ENCODE measurements at regions not wholly inside any gene's neighbourhood (a gene's known extent, or its start where the extent isn't known, plus 50 kb on each side); places are given as distances from the start of the nearest gene placed in this dataset.
A peak's percentile ranks its signal among the peaks of the same experiment; 100 is the strongest.
"Not testable (repeated sequence)": the region's sequence is repeated elsewhere in the genome, so short reads cannot be mapped to it uniquely, and the experiment has no call there.

DNA sequence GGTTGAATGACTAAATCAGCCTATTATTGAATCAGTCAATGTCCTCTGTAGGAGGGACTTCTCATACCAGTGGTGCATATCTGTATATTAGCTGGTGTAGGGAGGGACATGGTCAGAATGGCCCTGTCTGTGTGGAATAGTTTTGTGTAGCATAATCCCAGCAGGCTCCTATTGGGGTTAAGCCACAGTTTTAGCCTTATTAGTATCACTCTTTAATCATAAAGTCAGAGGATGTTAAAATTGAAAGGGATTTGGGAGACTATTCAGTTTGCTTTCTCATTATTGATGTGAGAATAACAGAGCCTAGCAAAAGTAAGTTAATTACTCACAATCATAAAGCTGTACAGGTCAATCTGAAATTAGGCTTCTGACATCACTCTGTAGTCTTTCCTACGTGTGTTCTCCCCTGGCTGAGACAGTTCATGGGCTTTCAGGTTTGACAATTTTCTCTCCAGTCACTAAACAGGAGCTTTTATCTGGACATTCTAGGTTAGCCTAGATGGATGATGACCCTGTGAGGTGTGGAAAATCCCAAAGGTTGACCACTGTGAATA is 99.2 kb upstream of the ERV3-1 start:
- H3K4me3 Mint-ChIP-seq; H3K27me3 Mint-ChIP-seq; H3K36me3 Mint-ChIP-seq (ENCODE audit: low read depth); H3K4me1 Mint-ChIP-seq; intact Hi-C loops (cut with micrococcal nuclease); DNase-seq; H3K9me3 Mint-ChIP-seq; H3K27ac Mint-ChIP-seq: not testable (repeated sequence)

DNA sequence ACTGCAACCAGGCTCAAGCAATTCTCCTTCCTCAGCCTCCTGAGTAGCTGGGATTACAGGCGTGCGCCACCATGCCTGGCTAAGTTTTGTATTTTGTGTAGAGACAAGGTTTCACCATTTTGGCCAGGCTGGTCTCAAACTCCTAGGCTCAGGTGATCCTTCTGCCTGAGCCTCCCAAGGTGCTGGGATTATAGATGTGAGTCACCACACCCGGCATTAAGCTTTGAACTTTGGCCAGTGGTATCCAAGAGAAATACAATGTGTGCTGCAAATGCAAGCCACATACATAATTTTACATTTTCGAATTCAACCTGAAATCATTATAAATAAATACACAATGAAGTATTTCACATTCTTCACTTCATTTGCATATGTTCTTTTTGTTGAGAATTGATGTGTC is 94.0 kb upstream of the ERV3-1 start:
- H3K27ac Mint-ChIP-seq; H3K4me3 Mint-ChIP-seq; H3K4me1 Mint-ChIP-seq; H3K9me3 Mint-ChIP-seq; H3K27me3 Mint-ChIP-seq; intact Hi-C loops (cut with micrococcal nuclease); DNase-seq; H3K36me3 Mint-ChIP-seq (ENCODE audit: low read depth): not testable (repeated sequence)

DNA sequence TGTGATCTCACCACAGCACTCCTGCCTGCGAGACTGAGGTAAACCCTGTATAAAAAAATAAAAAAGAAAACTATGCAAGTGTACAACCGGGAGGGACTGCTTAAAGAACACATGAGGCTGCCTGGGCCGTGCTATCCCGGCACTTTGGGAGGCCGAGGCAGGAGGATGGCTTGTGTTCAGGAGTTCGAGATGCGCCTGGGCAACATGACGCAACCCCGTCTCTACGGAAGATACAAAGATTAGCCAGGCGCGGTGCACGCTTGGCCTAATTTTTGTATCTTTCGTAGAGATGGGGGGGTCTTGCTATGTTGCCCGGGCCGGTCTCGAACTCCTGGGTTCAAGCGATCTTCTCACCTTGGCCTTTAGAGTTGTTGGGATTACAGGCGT is 75.2 kb upstream of the ERV3-1 start:
- H3K36me3 Mint-ChIP-seq (ENCODE audit: low read depth); H3K27me3 Mint-ChIP-seq; H3K4me1 Mint-ChIP-seq; DNase-seq; H3K9me3 Mint-ChIP-seq: not testable (repeated sequence)
- intact Hi-C loops (cut with micrococcal nuclease): loop anchor here (2.0 to 5.0 kb wide), 2 partner anchors 43 to 74 kb away; partner anchors contain the start of gene ERV3-1
- peak overlapping the region; percentile 84 for H3K27ac Mint-ChIP-seq
- peak overlapping the region; percentile 87 for H3K4me3 Mint-ChIP-seq

DNA sequence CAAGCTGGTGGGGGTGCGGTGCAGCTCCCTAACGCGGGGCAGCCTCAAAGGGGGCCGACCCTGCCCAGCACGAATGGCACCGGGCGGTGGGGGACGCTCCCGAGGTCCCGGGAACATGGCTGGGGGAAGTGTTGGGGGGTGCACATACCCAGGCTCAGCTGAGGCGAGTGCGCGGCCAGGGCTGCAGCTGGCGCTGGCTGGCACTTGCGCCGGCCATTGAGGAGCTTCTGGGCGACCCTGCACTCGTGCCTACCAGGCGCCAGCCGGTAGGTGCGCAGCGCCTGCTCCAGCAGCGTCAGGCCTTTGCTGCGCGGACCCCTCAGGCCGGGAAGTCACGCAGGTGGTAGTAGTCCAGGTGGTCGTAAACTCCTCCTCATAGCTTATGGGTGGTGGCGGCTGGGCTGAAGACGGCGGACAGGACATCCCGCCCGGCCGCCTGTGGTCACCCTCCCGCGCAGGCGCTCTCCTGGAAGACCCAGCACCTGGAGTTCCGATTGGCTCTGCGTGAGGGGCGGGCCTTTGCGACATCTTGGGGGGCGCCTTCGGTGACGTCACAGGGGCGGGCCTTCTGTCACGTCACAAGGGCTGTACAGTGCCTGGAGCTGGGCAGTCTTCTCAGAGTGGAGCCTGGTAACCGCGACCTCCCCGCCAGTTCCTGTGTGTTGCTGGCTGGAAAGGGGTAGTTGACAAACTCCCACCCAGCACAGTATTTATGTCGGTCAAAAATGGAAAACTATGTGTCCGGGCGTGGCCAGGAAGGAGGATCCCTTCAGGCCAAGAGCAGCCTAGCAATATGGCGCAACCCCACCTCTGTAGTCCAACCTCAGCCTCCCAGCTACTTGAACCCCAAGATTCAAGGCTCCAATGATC is 74.5 kb upstream of the ERV3-1 start:
- peak; percentile 96 for DNase-seq
- not testable (repeated sequence) for H3K27me3 Mint-ChIP-seq; H3K9me3 Mint-ChIP-seq; H3K4me1 Mint-ChIP-seq; H3K36me3 Mint-ChIP-seq (ENCODE audit: low read depth)
- H3K27ac Mint-ChIP-seq: peak overlapping the region; percentile 84
- peak overlapping the region; percentile 87 for H3K4me3 Mint-ChIP-seq
- intact Hi-C loops (cut with micrococcal nuclease): loop anchor here (2.0 to 5.0 kb wide), 2 partner anchors 42 to 74 kb away; partner anchors contain the start of gene ERV3-1

DNA sequence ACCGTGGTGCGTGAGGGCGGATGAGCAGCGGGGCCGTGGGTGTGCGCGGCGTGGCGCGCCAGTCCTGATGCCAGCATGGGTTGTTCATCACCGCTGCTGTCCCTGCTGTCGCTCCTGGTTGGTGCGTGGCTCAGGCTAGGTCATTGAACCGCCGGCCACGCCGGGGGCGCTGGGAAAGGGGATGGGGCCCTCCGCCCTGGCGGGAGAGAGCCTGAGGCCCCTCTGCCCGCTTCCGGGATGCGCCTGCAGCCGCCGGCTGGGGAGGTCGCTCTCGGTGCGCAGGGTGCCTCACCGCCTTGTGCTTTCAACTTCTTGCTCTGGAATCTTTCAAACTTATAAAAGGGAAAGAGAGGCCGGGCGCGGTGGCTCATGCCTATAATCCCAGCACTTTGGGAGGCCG is 68.5 kb upstream of the ERV3-1 start:
- H3K4me3 Mint-ChIP-seq; intact Hi-C loops (cut with micrococcal nuclease); H3K27ac Mint-ChIP-seq; H3K9me3 Mint-ChIP-seq; DNase-seq; H3K4me1 Mint-ChIP-seq; H3K27me3 Mint-ChIP-seq: not testable (repeated sequence)
- peaks cover 22% of the 10 kb centered on the region for H3K36me3 Mint-ChIP-seq (ENCODE audit: low read depth)

DNA sequence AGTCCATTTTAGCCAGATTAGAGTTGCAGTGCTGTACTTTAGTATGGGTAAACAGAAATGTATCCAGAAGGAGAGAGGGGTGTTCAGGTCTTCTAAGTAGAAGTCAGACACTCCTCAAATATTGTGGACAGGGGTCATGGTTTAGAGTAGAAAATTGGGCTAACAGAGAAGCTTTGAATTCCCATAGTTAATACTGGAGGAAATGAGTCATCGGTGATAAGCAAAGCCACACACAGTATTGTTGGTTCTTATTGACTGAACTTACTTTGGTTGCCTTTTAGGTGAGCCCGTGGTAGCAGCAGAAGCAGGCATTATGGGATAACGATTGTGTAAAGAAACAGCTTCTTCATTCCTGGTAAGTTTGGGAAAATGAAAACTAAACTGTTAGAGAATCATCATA is 66.7 kb upstream of the ERV3-1 start:
- H3K27ac Mint-ChIP-seq; H3K4me1 Mint-ChIP-seq; DNase-seq; H3K4me3 Mint-ChIP-seq; H3K9me3 Mint-ChIP-seq; intact Hi-C loops (cut with micrococcal nuclease); H3K27me3 Mint-ChIP-seq: not testable (repeated sequence)
- peaks cover 33% of the 10 kb centered on the region for H3K36me3 Mint-ChIP-seq (ENCODE audit: low read depth)

DNA sequence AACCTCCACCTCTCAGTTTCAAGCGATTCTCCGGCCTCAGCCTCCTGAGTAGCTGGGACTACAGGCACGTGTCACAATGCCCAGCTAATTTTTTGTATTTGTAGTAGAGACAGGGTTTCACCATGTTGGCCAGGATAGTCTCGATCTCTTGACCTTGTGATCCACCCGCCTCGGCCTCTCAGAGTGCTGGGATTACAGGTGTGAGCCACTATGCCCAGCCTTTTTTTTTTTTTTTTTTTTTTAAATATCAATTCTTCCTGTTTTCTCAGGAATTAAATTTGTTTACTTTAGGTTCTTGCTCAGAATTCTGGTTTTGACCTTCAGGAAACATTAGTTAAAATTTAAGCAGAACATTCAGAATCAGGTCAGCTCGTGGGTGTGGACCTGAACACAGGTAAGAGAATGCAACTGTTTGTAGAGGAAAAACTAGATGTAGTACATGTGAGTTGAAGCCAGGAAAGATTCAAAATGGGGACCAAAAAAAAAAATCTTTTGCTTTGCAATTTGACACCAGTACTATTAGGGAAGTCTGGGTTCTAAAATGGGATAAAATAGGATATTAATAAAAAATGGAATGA is 65.5 kb upstream of the ERV3-1 start:
- intact Hi-C loops (cut with micrococcal nuclease); H3K27ac Mint-ChIP-seq; H3K4me3 Mint-ChIP-seq; DNase-seq; H3K9me3 Mint-ChIP-seq; H3K27me3 Mint-ChIP-seq; H3K4me1 Mint-ChIP-seq: not testable (repeated sequence)
- peaks cover 31% of the 10 kb centered on the region for H3K36me3 Mint-ChIP-seq (ENCODE audit: low read depth)

DNA sequence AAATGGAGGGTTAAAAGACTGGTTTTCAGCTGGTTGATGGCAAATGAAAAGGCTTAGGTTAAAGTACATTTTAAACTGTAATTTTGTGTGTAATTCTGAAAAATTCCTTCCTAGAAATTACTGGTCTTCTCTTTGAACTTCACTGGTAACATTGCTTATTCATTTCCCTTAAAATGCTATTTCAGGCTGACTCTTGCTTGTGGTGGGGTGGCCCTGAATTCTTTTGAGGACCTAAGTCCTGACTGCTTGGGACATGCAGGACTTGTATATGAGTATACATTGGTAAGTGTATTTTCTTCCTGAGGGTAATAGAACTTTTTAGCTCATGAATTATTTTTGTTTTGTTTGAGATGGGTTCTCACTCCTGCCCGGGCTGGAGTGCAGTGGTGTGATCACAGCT is 63.0 kb upstream of the ERV3-1 start:
- intact Hi-C loops (cut with micrococcal nuclease); DNase-seq; H3K9me3 Mint-ChIP-seq; H3K27me3 Mint-ChIP-seq; H3K27ac Mint-ChIP-seq; H3K4me3 Mint-ChIP-seq; H3K4me1 Mint-ChIP-seq: not testable (repeated sequence)
- peaks cover 42% of the 10 kb centered on the region for H3K36me3 Mint-ChIP-seq (ENCODE audit: low read depth)

DNA sequence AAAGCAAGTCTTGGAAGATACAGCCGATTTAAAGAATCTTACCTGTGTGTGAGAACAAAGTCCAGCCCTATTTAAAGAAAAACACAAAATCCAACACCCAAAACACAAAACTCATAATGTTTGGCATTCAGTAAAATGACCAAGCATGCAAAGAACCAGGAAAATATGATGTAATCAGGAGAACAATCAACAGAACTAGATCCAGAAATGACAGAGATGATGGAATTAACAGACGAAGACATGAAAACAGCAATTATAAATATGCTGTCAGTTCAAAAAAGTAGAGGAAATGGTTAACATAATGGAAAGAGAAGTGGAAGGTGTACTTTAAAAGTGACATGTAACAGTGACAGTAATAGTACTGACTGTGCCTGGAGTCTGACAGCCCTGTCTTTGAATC is 56.1 kb upstream of the ERV3-1 start:
- intact Hi-C loops (cut with micrococcal nuclease): loop anchor here (5.0 kb wide), 1 partner anchor 690 kb away; no protein-coding TSS in a partner anchor
- H3K36me3 Mint-ChIP-seq (ENCODE audit: low read depth): peaks cover 26% of the 10 kb centered on the region
- H3K27ac Mint-ChIP-seq, H3K4me1 Mint-ChIP-seq, H3K9me3 Mint-ChIP-seq, DNase-seq, H3K4me3 Mint-ChIP-seq, H3K27me3 Mint-ChIP-seq: not testable (repeated sequence)

DNA sequence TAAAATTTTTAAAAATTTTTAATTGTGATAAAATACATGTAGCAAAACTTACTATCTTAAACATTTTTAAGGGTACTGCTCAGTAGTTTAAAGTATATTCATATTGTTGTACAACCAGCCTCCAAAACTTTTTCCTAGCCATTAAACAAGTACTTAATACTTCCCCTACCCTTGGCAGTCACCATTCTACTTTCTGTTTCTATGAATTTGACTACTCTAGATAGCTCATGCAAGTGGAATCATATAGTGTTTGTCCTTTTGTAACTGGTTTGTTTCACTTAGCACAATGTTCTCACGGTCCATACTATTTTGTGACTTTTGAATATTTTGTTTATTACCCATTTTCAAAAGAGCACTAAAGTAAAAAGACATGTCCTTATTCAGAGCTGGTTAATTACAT is 52.8 kb upstream of the ERV3-1 start:
- H3K9me3 Mint-ChIP-seq; H3K27ac Mint-ChIP-seq; H3K4me1 Mint-ChIP-seq; intact Hi-C loops (cut with micrococcal nuclease); DNase-seq; H3K4me3 Mint-ChIP-seq; H3K27me3 Mint-ChIP-seq: not testable (repeated sequence)
- H3K36me3 Mint-ChIP-seq (ENCODE audit: low read depth): peaks cover 36% of the 10 kb centered on the region

All from activated CD4-positive, alpha-beta T cell treated with anti-CD3 and anti-CD28 coated beads, Interleukin-2, amount 10 ng/mL, durations not matched to agents 24 days and 14 days (primary cell).